GM18868 (cell line): ENCODE measurements at regions not wholly inside any gene's neighbourhood (a gene's known extent, or its start where the extent isn't known, plus 50 kb on each side); places are given as distances from the start of the nearest gene placed in this dataset.
"Not testable (repeated sequence)": the region's sequence is repeated elsewhere in the genome, so short reads cannot be mapped to it uniquely, and the experiment has no call there.

Experiments
- ATAC-seq: cut with Tn5 transposase; IDR thresholded peaks from one replicate; pipeline ENCODE4 v1.9.1; 2021; ENCODE audit warnings: mild to moderate bottlenecking, moderate library complexity; ENCODE audit not compliant: unreplicated experiment

GRCh38 chr14:66315548-66315947 lies 170.6 kb upstream of the CCDC196 start:
- ATAC-seq, result no peak

DNA sequence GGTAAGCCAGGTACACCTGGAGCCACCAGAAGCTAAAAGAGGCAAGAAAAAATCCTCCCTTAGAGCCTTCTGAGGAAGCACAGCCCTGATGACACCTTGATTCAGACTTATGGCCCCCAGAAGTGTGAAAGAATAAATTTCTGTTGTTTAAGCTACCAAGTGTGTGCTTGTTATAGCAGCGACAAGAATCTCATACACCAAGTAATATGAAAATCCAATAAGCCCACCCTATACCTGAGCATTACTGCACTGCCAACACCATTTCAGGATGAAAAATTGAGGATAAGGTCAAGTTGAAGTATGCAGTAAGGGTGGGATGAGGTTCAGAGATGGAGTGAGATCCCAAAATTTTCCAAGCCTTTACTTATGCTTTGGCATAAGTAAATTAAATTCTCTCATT lies 163.6 kb upstream of the CCDC196 start:
- ATAC-seq, result no peak

- ATAC-seq, result no peak
Measured at GRCh38 chr14:66330228-66330627, 155.9 kb upstream of the CCDC196 start.

DNA sequence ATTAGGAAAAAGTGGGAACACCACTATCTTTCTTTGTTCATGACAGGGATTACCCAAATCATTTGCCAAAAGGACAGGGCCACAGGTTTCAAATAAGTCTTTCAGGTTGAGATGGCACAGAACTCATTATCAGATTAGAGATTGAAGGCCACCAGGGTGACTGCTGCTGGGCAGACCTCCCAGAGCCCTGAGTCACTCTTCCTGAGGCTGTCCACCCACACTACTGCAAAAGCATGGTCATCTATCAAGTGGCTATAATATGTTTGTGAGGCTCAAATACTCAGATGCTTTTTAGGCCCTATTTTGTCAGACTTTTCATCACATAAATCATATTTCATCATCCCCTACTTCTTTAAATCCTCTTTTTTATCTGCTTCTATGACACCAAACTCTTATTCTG lies 155.3 kb upstream of the CCDC196 start:
- ATAC-seq, result no peak

- not testable (repeated sequence) for ATAC-seq
Measured at GRCh38 chr14:66333293-66333692, 152.9 kb upstream of the CCDC196 start.

GRCh38 chr14:66341239-66341638 lies 144.9 kb upstream of the CCDC196 start:
- ATAC-seq, result no peak

- ATAC-seq, result no peak
Measured at GRCh38 chr14:66345986-66346385, 140.2 kb upstream of the CCDC196 start.

GRCh38 chr14:66351310-66351709 lies 134.9 kb upstream of the CCDC196 start:
- no peak for ATAC-seq

GRCh38 chr14:66359500-66359899 lies 126.7 kb upstream of the CCDC196 start:
- ATAC-seq, result no peak

DNA sequence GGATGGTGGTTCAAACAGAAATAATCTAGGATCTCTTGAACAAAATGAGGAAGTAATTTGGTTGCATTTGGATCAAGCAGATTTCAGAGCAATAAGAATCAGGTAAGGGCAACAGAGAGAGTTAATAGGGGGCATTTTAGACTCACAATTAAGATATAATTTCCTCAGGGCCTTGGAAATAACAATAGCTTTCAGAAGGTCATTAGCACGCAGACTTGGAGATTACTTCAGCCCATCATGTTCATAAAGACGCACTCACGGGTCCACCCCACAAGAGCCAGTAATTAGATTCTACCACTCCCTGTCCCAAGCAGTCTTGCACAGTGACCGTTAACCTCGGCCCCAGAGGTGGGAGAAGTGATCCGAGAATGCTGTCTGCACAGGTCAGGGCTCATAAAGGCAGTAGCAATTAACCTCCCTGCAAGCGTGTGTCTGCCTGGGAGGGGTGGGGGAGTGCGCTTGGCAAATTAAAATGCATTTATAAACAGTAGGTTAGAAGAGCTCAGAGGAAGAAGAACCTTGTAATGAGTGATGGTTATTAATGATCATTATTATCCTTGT lies 125.7 kb upstream of the CCDC196 start:
- ATAC-seq, result no peak

DNA sequence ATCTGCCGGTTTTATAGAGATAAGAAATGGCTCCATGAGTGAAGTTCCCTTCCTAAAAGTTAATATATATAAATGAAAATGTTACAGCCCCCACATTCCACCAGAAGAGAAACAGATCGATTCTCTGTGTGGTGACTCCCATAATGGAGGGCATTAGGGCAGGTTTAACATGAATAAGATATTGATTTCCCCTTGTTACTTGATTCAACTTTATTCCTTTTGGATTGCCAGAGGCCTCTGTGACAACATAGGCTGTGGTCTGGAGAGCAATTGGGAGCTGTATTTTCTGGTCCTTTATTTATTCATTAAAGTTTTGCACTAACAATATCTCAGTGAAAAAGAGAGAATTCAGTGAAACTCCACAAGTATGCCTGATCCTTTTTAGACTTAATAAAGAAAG lies 125.2 kb upstream of the CCDC196 start:
- ATAC-seq, result no peak

DNA sequence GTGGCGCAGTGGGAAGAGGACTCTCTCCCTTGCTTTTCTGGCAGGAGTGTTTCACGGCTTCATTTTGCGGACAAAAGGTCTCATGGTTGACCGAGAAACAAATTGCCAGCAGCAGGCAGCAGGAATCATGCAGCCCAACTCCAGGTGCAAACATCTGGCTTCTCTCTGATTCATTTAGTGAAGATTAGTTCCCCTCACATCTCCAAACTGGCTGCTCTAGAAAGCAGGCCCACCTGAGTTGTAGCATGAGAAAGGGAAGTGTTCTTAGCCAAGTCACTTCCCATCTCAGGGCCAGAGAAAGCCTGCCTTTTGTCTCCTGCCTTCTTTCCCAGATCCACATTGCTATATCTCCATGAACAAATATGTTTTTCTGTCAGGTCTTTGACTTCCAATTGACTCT lies 120.8 kb upstream of the CCDC196 start:
- ATAC-seq, result no peak

GRCh38 chr14:66369157-66369697 lies 116.9 kb upstream of the CCDC196 start:
- ATAC-seq, result no peak

DNA sequence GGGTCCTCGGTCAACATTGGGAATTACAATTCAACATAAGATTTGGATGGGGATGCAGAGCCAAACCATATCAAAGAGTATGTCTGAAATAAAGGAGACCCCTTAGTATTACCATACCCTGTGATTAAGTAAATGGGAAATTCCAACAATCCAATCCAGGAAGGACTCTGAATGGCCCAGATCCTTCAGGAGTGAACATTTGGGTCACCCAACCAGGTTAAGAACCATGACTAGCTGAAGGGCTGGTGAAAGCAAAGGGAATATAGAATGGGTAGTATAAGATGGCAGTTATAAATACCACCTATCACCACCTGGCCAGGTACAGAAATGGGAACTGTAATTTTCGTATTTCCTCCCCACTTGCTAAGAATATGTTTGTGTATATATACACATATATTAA lies 114.4 kb upstream of the CCDC196 start:
- ATAC-seq, result no peak

GRCh38 chr14:66375046-66375964 lies 110.9 kb upstream of the CCDC196 start:
- no peak for ATAC-seq

DNA sequence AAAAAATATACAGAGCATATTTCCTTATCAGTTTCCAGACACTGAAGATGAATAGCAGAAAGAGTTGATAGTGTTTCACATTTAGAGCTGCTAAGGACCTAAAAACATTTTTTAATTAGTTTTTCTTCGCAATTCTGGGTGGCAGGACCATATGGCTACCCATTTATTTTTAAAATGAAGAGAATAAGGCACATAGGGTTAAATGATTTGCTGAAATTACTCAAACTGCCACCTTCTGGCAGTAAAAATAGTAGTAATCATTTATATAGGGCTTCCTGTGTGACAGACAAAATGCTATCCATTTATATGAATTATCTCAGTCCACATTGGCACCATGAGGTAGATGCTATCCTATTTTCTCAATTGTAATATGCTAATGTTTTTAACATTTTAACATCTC lies 108.6 kb upstream of the CCDC196 start:
- no peak for ATAC-seq

- no peak for ATAC-seq
Measured at GRCh38 chr14:66378712-66379505, 107.3 kb upstream of the CCDC196 start.

GRCh38 chr14:66380143-66380542 lies 106.0 kb upstream of the CCDC196 start:
- no peak for ATAC-seq

DNA sequence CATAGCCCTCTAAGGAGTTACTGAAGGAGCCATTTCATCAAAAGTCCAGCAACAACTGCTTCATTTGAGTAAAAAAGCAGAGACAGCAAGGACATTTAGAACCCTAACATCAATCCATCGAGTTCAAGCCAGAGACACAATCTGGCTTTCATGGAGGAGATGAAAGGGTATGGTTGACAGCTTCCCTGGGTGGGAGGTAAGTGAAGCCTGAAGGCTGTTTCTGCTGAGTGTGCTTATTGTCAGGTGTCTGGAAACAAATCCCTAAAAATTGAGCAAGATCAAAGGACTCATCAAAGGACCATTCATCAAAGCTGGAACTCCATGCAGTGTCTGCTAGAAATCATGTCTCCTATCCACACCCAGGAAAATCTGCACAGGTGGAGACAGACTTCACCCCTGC lies 104.4 kb upstream of the CCDC196 start:
- no peak for ATAC-seq

DNA sequence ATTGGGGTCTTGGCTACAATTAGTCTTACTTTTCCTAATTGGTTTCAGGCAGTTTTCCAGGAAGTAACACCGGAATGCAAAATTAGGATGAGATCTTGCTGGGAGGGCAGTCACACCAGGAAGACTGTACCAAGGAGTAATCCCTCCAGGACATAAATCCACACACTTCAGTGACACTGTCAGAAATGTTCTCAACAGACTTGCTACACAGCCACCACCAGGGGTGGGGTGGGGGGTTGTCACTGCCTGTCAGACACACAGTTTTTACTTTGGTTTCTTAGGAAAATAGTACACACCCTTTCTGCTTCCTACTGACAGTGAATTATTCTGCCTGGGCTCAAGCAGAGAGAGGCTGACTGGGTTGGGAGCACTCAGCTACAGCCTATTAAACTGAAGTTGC lies 102.9 kb upstream of the CCDC196 start:
- no peak for ATAC-seq

DNA sequence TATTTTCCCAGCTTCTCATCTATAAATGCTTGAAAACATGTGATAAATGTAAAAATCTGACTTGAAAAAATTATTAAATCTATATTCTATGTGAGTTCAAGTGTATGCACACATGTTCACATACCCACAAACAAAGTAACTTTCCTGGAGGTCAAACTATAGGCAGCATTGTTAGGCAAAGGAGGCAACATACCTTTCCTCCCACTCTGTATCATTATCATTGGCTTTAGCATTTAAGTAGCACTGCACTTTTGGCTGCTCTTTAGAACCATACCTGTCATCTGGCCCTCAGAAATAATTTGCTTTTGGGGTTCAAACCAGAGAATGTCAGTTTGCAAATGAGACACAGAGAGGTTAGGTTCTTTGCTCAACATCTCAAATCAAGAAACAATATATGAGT lies 102.4 kb upstream of the CCDC196 start:
- no peak for ATAC-seq
